NT2/D1 (cell line): ENCODE measurements at regions not wholly inside any gene's neighbourhood (a gene's known extent, or its start where the extent isn't known, plus 50 kb on each side); places are given as distances from the start of the nearest gene placed in this dataset.

Source experiments
- DNase-seq: peaks from one replicate; pipeline ENCODE4 v3.0.0-alpha.2; 2011; ENCODE audit warnings: low read depth, low spot score
- H3K27me3 ChIP-seq: 2 replicates; pipeline ENCODE4 v1.6.0; 2011; ENCODE audit warnings: mild to moderate bottlenecking; ENCODE audit not compliant: insufficient read length, insufficient read depth
- H3K36me3 ChIP-seq: 2 replicates; pipeline ENCODE4 v1.6.1; 2011; ENCODE audit warnings: mild to moderate bottlenecking, low read length, mixed read lengths; ENCODE audit not compliant: insufficient read depth, insufficient read length
- H3K4me1 ChIP-seq: 2 replicates; pipeline ENCODE4 v1.5.1; 2011; ENCODE audit not compliant: insufficient read depth, insufficient read length
- H3K4me3 ChIP-seq: 2 replicates; pipeline ENCODE4 v1.5.1; 2011; ENCODE audit warnings: low read depth; ENCODE audit not compliant: insufficient read length
- H3K9ac ChIP-seq: 2 replicates; pipeline ENCODE4 v1.6.0; 2011; ENCODE audit warnings: low read depth; ENCODE audit not compliant: insufficient read length
- H3K9me3 ChIP-seq: 2 replicates; pipeline ENCODE4 v1.5.1; 2011; ENCODE audit warnings: mild to moderate bottlenecking, low read length; ENCODE audit not compliant: insufficient read depth
- SUZ12 ChIP-seq: IDR thresholded peaks from 2 replicates; pipeline ENCODE4 v1.6.1; 2011; ENCODE audit not compliant: insufficient read length, insufficient read depth; ENCODE audit errors: extremely low read depth
- YY1 ChIP-seq: IDR thresholded peaks from 2 replicates; pipeline ENCODE4 v1.6.1; 2011; ENCODE audit not compliant: insufficient read length, insufficient read depth
- ZNF274 ChIP-seq: IDR thresholded peaks from 2 replicates; pipeline ENCODE4 v1.6.1; 2011; ENCODE audit warnings: mild to moderate bottlenecking, low read depth, low read length

DNA sequence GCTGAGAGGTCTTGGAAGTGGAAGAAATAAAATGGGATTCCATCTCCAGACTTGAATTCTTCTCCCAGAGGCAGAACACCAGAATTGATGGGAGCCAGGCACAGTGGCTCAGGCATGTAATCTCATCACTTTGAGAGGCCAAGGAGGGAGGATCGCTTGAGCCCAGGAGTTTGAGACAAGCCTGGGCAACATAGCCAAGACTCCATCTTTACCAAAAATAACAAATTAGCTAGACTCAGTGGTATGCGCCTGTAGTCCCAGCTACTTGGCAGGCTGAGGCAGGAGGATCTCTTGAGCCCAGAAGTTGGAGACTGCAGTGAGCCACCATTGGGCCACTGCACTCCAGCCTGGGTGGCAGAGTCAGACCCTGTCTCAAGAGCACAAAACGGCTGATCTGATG lies 144.3 kb downstream of the C1D start:
- Histone ChIP-seq H3K27me3 (no peaks in the 10 kb centered on the region), H3K4me1 (peaks cover 2% of the 10 kb centered on the region), H3K36me3 (no peaks in the 10 kb centered on the region), H3K4me3 (no peak overlapping the region), H3K9me3 (no peaks in the 10 kb centered on the region), H3K9ac (no peak overlapping the region)
- no peak for DNase-seq
- TF ChIP-seq ZNF274 (no peak), YY1 (no peak), SUZ12 (no peak)

GRCh38 chr2:67919490-67919889 lies 143.3 kb downstream of the C1D start:
- H3K4me1 ChIP-seq = peaks cover 2% of the 10 kb centered on the region
- no peak for DNase-seq
- TF ChIP-seq YY1 (no peak), SUZ12 (no peak), ZNF274 (no peak)
- no peak overlapping the region for H3K4me3 ChIP-seq
- H3K27me3 ChIP-seq = no peaks in the 10 kb centered on the region
- no peak overlapping the region for H3K9ac ChIP-seq
- no peaks in the 10 kb centered on the region for H3K9me3 ChIP-seq
- no peaks in the 10 kb centered on the region for H3K36me3 ChIP-seq

DNA sequence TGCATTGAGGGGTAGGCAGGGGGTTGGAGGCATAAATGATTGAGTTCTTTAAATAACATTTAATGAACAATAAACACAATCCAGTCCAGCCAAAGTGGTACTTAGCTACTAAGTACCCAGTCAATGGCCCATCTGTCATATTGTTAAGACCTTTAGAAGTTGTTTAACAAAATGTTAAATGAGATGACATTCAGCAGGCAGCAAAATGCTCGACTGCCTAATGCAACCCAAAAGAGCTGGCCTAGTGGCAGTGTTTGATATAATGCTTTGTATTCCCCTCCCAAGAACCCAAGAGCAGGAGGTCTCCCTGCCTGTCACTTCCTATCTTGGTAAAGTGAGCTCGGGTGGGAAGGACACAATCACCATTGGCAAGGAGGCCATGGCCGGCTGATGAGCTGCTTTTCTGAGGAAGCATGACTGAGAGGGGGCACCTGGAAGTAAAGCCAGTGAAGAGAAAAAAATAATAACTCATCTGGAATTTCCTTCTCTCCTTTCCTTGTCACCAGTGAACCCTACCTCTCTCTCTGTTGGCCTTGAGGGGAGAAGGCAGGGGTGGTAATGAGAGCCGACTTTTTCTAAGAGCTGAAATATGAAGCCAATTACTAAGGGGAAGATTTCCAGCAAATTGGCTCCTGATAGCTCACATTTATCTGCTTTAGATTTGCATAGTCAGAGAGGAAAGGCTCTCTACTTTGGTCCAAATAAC lies 140.6 kb downstream of the C1D start:
- Histone ChIP-seq H3K4me1 (peaks cover 2% of the 10 kb centered on the region), H3K27me3 (no peaks in the 10 kb centered on the region), H3K9me3 (no peaks in the 10 kb centered on the region), H3K36me3 (no peaks in the 10 kb centered on the region), H3K4me3 (no peak overlapping the region), H3K9ac (no peak overlapping the region)
- DNase-seq = no peak
- TF ChIP-seq SUZ12 = no peak
- no peak for TF ChIP-seq YY1
- no peak for TF ChIP-seq ZNF274

DNA sequence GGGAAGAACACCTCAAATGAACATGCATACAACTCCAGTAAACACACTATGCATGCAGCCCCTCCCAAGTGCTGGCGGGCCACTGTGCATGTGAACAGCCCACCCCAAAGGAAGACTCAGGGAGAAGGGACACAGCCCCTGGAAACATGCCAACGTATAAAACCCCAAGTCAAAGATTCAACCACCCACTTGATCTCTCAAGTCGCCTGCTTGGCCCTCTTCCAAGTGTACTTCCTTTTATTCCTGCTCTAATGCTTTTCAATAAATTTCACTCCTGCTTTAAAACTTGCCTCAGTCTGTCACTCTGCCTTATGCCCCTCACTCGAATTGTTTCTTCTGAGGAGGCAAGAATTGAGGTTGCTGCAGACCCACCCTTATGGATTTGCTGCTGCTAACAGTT lies 139.1 kb downstream of the C1D start:
- peaks cover 2% of the 10 kb centered on the region for H3K4me1 ChIP-seq
- no peak for DNase-seq
- no peaks in the 10 kb centered on the region for H3K9me3 ChIP-seq
- TF ChIP-seq ZNF274 (no peak), YY1 (no peak), SUZ12 (no peak)
- no peaks in the 10 kb centered on the region for H3K36me3 ChIP-seq
- H3K27me3 ChIP-seq = no peaks in the 10 kb centered on the region
- H3K9ac ChIP-seq = no peak overlapping the region
- no peak overlapping the region for H3K4me3 ChIP-seq

- Histone ChIP-seq H3K4me3 (no peak overlapping the region), H3K36me3 (no peaks in the 10 kb centered on the region), H3K9me3 (no peaks in the 10 kb centered on the region), H3K27me3 (no peaks in the 10 kb centered on the region), H3K4me1 (no peaks in the 10 kb centered on the region), H3K9ac (no peak overlapping the region)
- TF ChIP-seq YY1 (no peak), ZNF274 (no peak), SUZ12 (no peak)
- DNase-seq = peak; percentile 40
Observed at GRCh38 chr2:67927501-67927900, 135.3 kb downstream of the C1D start.

DNA sequence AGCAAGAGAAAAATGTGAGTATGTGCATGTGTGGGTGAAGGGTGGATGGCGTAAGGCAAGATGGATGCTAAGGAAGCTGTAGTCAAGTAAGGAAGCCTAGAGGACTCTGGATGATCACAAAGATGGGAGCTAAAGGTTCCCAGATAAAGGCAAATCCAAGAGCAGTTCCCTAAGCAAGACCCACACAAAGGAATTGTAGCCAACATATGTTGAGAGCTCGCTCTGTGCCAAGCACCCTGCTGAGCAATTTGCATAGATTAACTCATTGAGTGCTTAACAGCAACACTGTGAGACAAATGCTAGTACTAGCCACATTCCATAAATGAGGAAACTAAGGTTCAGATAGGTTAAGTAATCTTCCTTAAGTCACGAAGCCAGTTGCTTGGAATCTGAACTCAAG lies 132.6 kb downstream of the C1D start:
- Histone ChIP-seq H3K4me1 (no peaks in the 10 kb centered on the region), H3K4me3 (no peak overlapping the region), H3K9me3 (no peaks in the 10 kb centered on the region), H3K36me3 (no peaks in the 10 kb centered on the region), H3K27me3 (no peaks in the 10 kb centered on the region), H3K9ac (no peak overlapping the region)
- TF ChIP-seq YY1 (peak; percentile 35), SUZ12 (no peak), ZNF274 (no peak)
- DNase-seq = peak; percentile 92

- DNase-seq = no peak
- TF ChIP-seq SUZ12 = no peak
- no peak for TF ChIP-seq ZNF274
- no peak for TF ChIP-seq YY1
- Histone ChIP-seq H3K36me3 (no peaks in the 10 kb centered on the region), H3K9ac (no peak overlapping the region), H3K27me3 (no peaks in the 10 kb centered on the region), H3K4me3 (no peak overlapping the region), H3K4me1 (no peaks in the 10 kb centered on the region), H3K9me3 (no peaks in the 10 kb centered on the region)
Observed at GRCh38 chr2:67936969-67937368, 125.8 kb downstream of the C1D start.
